Astrocyte of the cerebellum (primary cell): ENCODE measurements at regions not wholly inside any gene's neighbourhood (a gene's known extent, or its start where the extent isn't known, plus 50 kb on each side); places are given as distances from the start of the nearest gene placed in this dataset.

Experiments
- DNase-seq: peaks from one replicate; pipeline ENCODE4 v3.0.0-alpha.2; 2011; ENCODE audit warnings: low read depth
- H3K4me3 ChIP-seq: 2 replicates; pipeline ENCODE4 v1.5.1; 2011; ENCODE audit warnings: mild to moderate bottlenecking, low read depth, low read length, moderate library complexity
- in situ Hi-C: cut with HindIII; loops from 2 replicates; pipeline ENCODE4 v1.10.0; 2017; ENCODE audit warnings: low sequenced_read_pairs
- TF ChIP-seq, protein P1 (sequence below): IDR thresholded peaks from 2 replicates; pipeline ENCODE4 v1.5.1; 2012; ENCODE audit warnings: low read length, low read depth, moderate library complexity, mild to moderate bottlenecking; ENCODE audit errors: missing control alignments

DNA sequence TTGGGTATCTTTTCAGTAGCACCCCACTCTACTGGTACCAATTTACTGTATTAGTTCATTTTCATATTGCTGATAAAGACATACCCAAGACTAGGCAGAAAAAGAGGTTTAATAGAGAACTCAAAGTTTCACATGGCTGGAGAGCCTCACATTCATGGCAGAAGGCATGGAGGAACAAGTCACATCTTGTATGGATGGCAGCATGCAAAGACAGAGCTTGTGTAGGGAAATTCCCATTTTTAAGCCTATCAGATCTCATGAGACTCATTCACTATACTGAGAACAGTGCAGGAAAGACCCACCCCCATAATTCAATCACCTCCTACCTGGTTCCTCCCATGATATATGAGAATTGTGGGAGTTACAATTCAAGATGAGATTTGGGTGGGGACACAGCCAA lies 878.6 kb upstream of the ADGRL4 start:
- in situ Hi-C loops: no loop called here
- TF ChIP-seq, protein P1, sequence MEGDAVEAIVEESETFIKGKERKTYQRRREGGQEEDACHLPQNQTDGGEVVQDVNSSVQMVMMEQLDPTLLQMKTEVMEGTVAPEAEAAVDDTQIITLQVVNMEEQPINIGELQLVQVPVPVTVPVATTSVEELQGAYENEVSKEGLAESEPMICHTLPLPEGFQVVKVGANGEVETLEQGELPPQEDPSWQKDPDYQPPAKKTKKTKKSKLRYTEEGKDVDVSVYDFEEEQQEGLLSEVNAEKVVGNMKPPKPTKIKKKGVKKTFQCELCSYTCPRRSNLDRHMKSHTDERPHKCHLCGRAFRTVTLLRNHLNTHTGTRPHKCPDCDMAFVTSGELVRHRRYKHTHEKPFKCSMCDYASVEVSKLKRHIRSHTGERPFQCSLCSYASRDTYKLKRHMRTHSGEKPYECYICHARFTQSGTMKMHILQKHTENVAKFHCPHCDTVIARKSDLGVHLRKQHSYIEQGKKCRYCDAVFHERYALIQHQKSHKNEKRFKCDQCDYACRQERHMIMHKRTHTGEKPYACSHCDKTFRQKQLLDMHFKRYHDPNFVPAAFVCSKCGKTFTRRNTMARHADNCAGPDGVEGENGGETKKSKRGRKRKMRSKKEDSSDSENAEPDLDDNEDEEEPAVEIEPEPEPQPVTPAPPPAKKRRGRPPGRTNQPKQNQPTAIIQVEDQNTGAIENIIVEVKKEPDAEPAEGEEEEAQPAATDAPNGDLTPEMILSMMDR: no peak

DNA sequence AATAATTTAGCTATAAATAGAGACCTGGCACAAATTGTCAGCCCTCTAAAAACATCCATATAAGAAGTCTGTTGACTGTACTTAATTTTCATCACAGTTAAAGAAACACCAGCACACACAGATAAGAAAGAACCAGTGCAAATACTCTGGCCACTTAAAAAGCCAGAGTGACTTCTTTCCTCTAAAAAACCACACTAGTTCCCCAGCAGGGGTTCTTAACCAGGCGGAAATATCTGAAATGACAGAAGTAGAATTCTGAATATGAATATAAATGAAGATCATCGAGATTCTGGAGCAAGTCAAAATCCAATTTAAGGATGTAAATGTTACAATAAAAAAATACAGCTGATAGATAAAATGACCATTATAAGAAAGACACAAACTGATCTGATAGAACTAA lies 870.6 kb upstream of the ADGRL4 start:
- in situ Hi-C loops: no loop called here
- H3K4me3 ChIP-seq: no peak overlapping the region
- TF ChIP-seq, protein P1: no peak
- no peak for DNase-seq

More for the DNA sequence above, 878.6 kb upstream of the ADGRL4 start:
- no peak overlapping the region for H3K4me3 ChIP-seq
- DNase-seq: no peak

DNA sequence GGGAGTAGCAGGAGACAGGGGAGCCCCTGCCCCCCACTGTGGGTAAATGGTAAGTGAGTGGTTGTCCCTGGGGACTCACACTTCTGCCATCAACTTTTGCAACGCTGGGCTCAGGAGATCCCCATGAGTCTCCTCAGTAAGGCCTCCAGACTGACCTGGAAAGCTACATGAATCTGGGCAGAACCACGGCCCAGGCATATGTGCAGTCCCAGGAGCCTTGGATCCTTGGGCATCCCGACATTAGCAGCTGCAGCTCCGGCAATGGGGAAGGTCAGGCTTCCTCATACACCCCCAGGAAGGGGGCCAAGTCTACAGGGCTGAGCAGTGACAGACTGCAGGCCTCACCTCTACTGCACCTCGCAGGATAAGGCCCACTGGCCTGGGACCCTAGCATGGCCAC lies 868.7 kb upstream of the ADGRL4 start:
- in situ Hi-C loops: no loop called here
- no peak overlapping the region for H3K4me3 ChIP-seq
- no peak for DNase-seq
- TF ChIP-seq, protein P1: no peak

DNA sequence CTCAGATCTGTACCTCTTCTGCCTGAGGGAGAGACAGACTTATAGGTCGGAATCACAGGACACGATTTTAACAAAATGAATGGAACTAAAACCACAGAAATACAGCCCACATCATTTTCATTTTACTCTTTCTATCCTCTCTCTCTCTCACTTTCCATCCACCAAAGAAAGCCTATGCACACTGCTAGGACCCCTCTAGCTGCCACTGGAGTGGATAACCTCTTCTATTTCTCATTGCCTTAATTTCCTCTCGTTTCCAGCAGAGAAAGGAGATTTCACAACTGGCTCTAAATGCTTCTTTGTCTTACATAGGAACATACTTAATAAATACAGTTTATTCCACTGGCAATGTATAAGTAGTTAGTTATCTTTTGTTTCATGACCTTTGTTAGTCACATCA lies 867.8 kb upstream of the ADGRL4 start:
- no peak for DNase-seq
- H3K4me3 ChIP-seq: no peak overlapping the region
- in situ Hi-C loops: no loop called here
- TF ChIP-seq, protein P1: peak; percentile 14

DNA sequence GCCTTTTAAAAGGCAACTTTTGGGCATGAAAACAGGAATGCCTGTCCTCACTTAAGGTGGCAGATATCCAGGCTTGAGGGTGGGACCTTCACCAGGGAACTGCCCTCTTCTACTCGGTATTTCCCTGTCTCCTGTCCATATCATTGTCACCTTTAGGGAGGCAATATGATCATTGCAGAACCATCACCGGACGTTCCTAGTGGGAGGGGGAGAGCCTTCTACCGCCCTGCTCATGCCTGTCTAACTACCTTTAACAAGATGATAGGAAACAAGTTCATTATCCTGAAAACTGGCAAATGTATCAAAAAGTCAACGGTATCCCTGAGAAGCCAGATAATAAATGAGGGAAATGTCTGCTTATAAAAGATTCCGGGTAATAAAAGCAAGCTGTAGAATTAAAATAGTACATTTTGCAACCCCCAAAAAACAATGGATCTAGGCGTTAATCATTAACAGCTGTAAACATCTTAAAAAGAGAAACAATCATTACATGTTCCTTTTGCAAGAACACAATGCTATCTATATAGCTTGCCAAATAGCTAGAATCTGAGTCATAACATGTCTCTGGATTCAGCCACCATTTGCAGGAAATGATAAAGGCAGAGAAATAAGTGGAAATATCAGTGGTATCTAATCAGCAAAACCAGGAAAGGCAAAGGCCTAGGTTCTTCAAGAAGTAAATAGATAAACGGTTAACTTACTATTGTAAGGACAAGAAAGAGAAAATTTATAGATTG lies 852.9 kb upstream of the ADGRL4 start:
- H3K4me3 ChIP-seq: no peak overlapping the region
- TF ChIP-seq, protein P1: no peak
- in situ Hi-C loops: no loop called here
- peak; percentile 32 for DNase-seq

DNA sequence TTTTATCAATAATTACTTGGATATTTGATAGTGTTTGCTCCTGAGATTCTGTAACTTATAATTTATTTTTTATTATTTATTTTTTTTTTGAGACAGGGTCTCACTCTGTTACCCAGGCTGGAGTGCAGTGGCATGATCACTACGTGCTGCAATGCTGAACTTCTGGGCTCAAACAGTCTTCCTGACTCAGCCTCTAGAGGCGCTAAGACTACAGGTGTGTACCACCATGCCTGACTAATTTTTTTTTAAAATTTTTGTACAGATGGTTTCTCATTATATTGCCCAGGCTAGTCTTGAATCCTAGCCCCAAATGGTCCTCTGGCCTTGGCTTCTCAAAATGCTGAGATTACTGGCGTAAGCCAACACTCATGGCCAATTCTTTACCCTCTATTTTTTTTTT lies 845.5 kb upstream of the ADGRL4 start:
- in situ Hi-C loops: no loop called here

More for the DNA sequence above, 845.5 kb upstream of the ADGRL4 start:
- TF ChIP-seq, protein P1: no peak
- no peak overlapping the region for H3K4me3 ChIP-seq
- no peak for DNase-seq
